Activated naive CD4-positive, alpha-beta T cell treated with anti-CD3 and anti-CD28 coated beads, Interleukin-2, amount 50 U/mL, for 72 hours (primary cell): ENCODE measurements at regions not wholly inside any gene's neighbourhood (a gene's known extent, or its start where the extent isn't known, plus 50 kb on each side); places are given as distances from the start of the nearest gene placed in this dataset.

Source experiments
- ATAC-seq, 2 donors: fragments of 150-1000 bp; cut with Tn5 transposase; 2 replicates each; pipeline ENCODE4 v1.10.0; 2021; ENCODE audit warnings: mild to moderate bottlenecking in 2 of 2, moderate library complexity in 2 of 2
- DNase-seq, 2 donors: peaks; one replicate each; pipeline ENCODE4 v3.0.0; 2021 to 2022; ENCODE audit warnings: low spot score in 2 of 2
- H3K27ac Mint-ChIP-seq, 2 donors: one replicate each; pipeline ENCODE4 v1.8.0; 2022; ENCODE audit warnings: mild to moderate bottlenecking in 2 of 2, mixed read lengths in 2 of 2
- H3K36me3 Mint-ChIP-seq, 2 donors: one replicate each; pipeline ENCODE4 v1.8.0; 2022; ENCODE audit warnings: mixed read lengths in 2 of 2
- H3K9me3 Mint-ChIP-seq, 2 donors: one replicate each; pipeline ENCODE4 v1.8.0; 2022; ENCODE audit warnings: mixed read lengths in 2 of 2

GRCh38 chr11:134640536-134640935 lies 228.5 kb upstream of the B3GAT1 start:
- Mint-ChIP-seq H3K9me3 (no peaks in the 10 kb centered on the region), H3K27ac (no peak overlapping the region), H3K36me3 (no peaks in the 10 kb centered on the region)
- DNase-seq (no peak), ATAC-seq (no peak)

GRCh38 chr11:134639586-134640330 lies 227.7 kb upstream of the B3GAT1 start:
- ATAC-seq, result no peak
- H3K9me3 Mint-ChIP-seq, result no peaks in the 10 kb centered on the region
- DNase-seq, result no peak
- H3K27ac Mint-ChIP-seq, result no peak overlapping the region
- H3K36me3 Mint-ChIP-seq, result no peaks in the 10 kb centered on the region

- ATAC-seq (no peak), DNase-seq (no peak)
- Mint-ChIP-seq H3K36me3 (no peaks in the 10 kb centered on the region), H3K9me3 (no peaks in the 10 kb centered on the region), H3K27ac (peak overlapping the region in 1 of 2 donors; percentile 10)
These were observed 226.9 kb upstream of the B3GAT1 start for GRCh38 chr11:134638796-134639430.

GRCh38 chr11:134637091-134638015 lies 225.3 kb upstream of the B3GAT1 start:
- Mint-ChIP-seq H3K9me3 (no peaks in the 10 kb centered on the region), H3K36me3 (no peaks in the 10 kb centered on the region), H3K27ac (no peak overlapping the region)
- ATAC-seq (no peak), DNase-seq (no peak)

- Mint-ChIP-seq H3K36me3 (no peaks in the 10 kb centered on the region), H3K27ac (no peak overlapping the region), H3K9me3 (no peaks in the 10 kb centered on the region)
- no peak for DNase-seq
- ATAC-seq, result no peak
These were observed 224.0 kb upstream of the B3GAT1 start for GRCh38 chr11:134636071-134636470.

- H3K36me3 Mint-ChIP-seq, result no peaks in the 10 kb centered on the region
- H3K27ac Mint-ChIP-seq, result no peak overlapping the region
- no peak for DNase-seq
- H3K9me3 Mint-ChIP-seq, result no peaks in the 10 kb centered on the region
- no peak for ATAC-seq
These were observed 223.1 kb upstream of the B3GAT1 start for GRCh38 chr11:134634897-134635831.

GRCh38 chr11:134633276-134633675 lies 221.2 kb upstream of the B3GAT1 start:
- DNase-seq (no peak), ATAC-seq (no peak)
- H3K9me3 Mint-ChIP-seq, result no peaks in the 10 kb centered on the region
- H3K27ac Mint-ChIP-seq, result no peak overlapping the region
- H3K36me3 Mint-ChIP-seq, result no peaks in the 10 kb centered on the region

GRCh38 chr11:134632347-134633119 lies 220.5 kb upstream of the B3GAT1 start:
- ATAC-seq, result no peak

GRCh38 chr11:134630861-134631260 lies 218.8 kb upstream of the B3GAT1 start:
- ATAC-seq (no peak), DNase-seq (no peak)
- H3K27ac Mint-ChIP-seq, result no peak overlapping the region
- H3K9me3 Mint-ChIP-seq, result no peaks in the 10 kb centered on the region
- no peaks in the 10 kb centered on the region for H3K36me3 Mint-ChIP-seq

More at GRCh38 chr11:134632347-134633119, 220.5 kb upstream of the B3GAT1 start:
- H3K9me3 Mint-ChIP-seq, result no peaks in the 10 kb centered on the region
- H3K36me3 Mint-ChIP-seq, result no peaks in the 10 kb centered on the region
- no peak for DNase-seq
- no peak overlapping the region for H3K27ac Mint-ChIP-seq

GRCh38 chr11:134628426-134628825 lies 216.4 kb upstream of the B3GAT1 start:
- no peaks in the 10 kb centered on the region for H3K9me3 Mint-ChIP-seq
- H3K27ac Mint-ChIP-seq, result no peak overlapping the region
- no peaks in the 10 kb centered on the region for H3K36me3 Mint-ChIP-seq
- ATAC-seq (no peak), DNase-seq (no peak)

GRCh38 chr11:134626032-134626431 lies 214.0 kb upstream of the B3GAT1 start:
- ATAC-seq (no peak), DNase-seq (no peak)
- H3K9me3 Mint-ChIP-seq, result no peaks in the 10 kb centered on the region
- H3K27ac Mint-ChIP-seq, result no peak overlapping the region
- H3K36me3 Mint-ChIP-seq, result no peaks in the 10 kb centered on the region

GRCh38 chr11:134625631-134626030 lies 213.6 kb upstream of the B3GAT1 start:
- Mint-ChIP-seq H3K9me3 (no peaks in the 10 kb centered on the region), H3K36me3 (no peaks in the 10 kb centered on the region), H3K27ac (no peak overlapping the region)
- no peak for ATAC-seq
- DNase-seq, result no peak

- ATAC-seq (no peak), DNase-seq (no peak)
- Mint-ChIP-seq H3K27ac (no peak overlapping the region), H3K9me3 (no peaks in the 10 kb centered on the region), H3K36me3 (no peaks in the 10 kb centered on the region)
These were observed 213.1 kb upstream of the B3GAT1 start for GRCh38 chr11:134625151-134625550.

GRCh38 chr11:134624166-134624920 lies 212.3 kb upstream of the B3GAT1 start:
- no peaks in the 10 kb centered on the region for H3K36me3 Mint-ChIP-seq
- ATAC-seq, result no peak
- DNase-seq, result no peak
- no peaks in the 10 kb centered on the region for H3K9me3 Mint-ChIP-seq
- no peak overlapping the region for H3K27ac Mint-ChIP-seq

- Mint-ChIP-seq H3K27ac (no peak overlapping the region), H3K36me3 (no peaks in the 10 kb centered on the region), H3K9me3 (no peaks in the 10 kb centered on the region)
- DNase-seq (no peak), ATAC-seq (no peak)
These were observed 211.7 kb upstream of the B3GAT1 start for GRCh38 chr11:134623711-134624110.
